Upper lobe of right lung (tissue), 1 donor: ENCODE measurements at regions not wholly inside any gene's neighbourhood (a gene's known extent, or its start where the extent isn't known, plus 50 kb on each side); places are given as distances from the start of the nearest gene placed in this dataset.

Experiments
- ATAC-seq: fragments of 200-7000 bp; cut with Tn5 transposase; one replicate; pipeline ENCODE4 v1.9.1; 2020; ENCODE audit warnings: mild to moderate bottlenecking, moderate library complexity
- DNase-seq: peaks from one replicate; pipeline ENCODE4 v3.0.0-alpha.2; 2020
- H3K27ac ChIP-seq: fragments of 200-600 bp; one replicate; pipeline ENCODE4 v1.8.0; 2022
- H3K27me3 ChIP-seq: fragments of 200-600 bp; one replicate; pipeline ENCODE4 v1.8.0; 2022; ENCODE audit warnings: mild to moderate bottlenecking
- H3K36me3 ChIP-seq: fragments of 200-600 bp; one replicate; pipeline ENCODE4 v1.8.0; 2022
- H3K4me1 ChIP-seq: fragments of 200-600 bp; one replicate; pipeline ENCODE4 v1.8.0; 2022
- H3K4me3 ChIP-seq: fragments of 200-600 bp; one replicate; pipeline ENCODE4 v1.8.0; 2022; ENCODE audit warnings: mild to moderate bottlenecking
- H3K9me3 ChIP-seq: fragments of 200-600 bp; one replicate; pipeline ENCODE4 v1.8.0; 2022
- CTCF ChIP-seq: fragments of 200-600 bp; IDR thresholded peaks from one replicate; pipeline ENCODE4 v1.8.0; 2022; ENCODE audit warnings: antibody characterized with exemption
- intact Hi-C: fragments of 100-400 bp; cut with DNase I; formaldehyde crosslinking; loops from one replicate; pipeline ENCODE4 v1.11.0; 2022
- donor health status: DM: no; HTN: yes; CAD: no; lungs with severe emphysema.

DNA sequence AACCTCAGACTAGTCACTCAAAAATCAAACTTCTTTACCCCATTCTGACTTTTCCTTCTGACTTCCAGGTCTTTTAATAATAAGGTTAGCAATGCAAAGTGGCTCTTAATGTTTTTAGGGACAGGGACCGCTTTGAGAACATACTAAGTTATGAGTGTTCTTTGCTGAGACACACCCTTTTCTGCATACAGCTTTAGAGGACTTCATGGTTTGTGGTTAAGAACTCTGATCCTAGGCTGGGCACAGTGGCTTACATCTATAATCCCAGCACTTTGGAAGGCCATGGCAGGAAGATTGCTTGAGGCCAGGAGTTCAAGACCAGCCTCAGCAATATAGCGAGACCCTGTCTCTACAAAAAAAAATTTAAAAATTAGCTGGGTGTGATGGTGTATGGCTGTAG is 85.8 kb upstream of the CACNA2D3 start:
- TF ChIP-seq CTCF = no peak
- Histone ChIP-seq H3K9me3 (no peaks in the 10 kb centered on the region), H3K4me1 (no peaks in the 10 kb centered on the region), H3K27me3 (no peaks in the 10 kb centered on the region), H3K36me3 (no peaks in the 10 kb centered on the region), H3K4me3 (no peak overlapping the region), H3K27ac (no peak overlapping the region)
- DNase-seq (no peak), ATAC-seq (no peak)
- intact Hi-C loops = no loop called here

- DNase-seq = no peak
- ATAC-seq = no peak
- Histone ChIP-seq H3K27ac (no peak overlapping the region), H3K4me1 (no peaks in the 10 kb centered on the region), H3K4me3 (no peak overlapping the region), H3K9me3 (no peaks in the 10 kb centered on the region), H3K27me3 (no peaks in the 10 kb centered on the region), H3K36me3 (no peaks in the 10 kb centered on the region)
- TF ChIP-seq CTCF = no peak
- intact Hi-C loops = no loop called here
Observed at GRCh38 chr3:54034971-54035370, 87.4 kb upstream of the CACNA2D3 start.

DNA sequence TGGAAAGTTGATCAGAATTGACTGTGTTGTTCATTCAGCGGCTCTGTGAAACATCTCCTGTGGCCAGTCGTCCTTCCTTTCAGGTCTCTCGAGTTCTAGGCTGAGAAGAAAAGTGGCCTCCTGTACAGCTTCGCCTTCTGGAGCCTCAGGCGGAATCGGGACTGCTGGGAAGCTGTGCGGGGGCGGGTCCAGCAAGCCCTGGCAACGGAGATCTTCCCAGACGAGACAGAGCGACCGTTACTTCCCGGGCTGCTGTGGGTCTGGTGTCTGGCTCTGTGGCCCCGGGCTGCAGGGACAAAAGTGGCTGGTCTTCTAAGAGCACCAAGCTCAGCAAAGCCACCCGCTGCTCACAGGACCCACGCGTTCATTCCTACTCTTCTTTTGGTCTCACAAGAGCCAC is 88.6 kb upstream of the CACNA2D3 start:
- intact Hi-C loops = no loop called here
- no peak for TF ChIP-seq CTCF
- Histone ChIP-seq H3K27me3 (no peaks in the 10 kb centered on the region), H3K9me3 (no peaks in the 10 kb centered on the region), H3K27ac (no peak overlapping the region), H3K4me1 (no peaks in the 10 kb centered on the region), H3K4me3 (no peak overlapping the region), H3K36me3 (no peaks in the 10 kb centered on the region)
- no peak for DNase-seq
- ATAC-seq = no peak

DNA sequence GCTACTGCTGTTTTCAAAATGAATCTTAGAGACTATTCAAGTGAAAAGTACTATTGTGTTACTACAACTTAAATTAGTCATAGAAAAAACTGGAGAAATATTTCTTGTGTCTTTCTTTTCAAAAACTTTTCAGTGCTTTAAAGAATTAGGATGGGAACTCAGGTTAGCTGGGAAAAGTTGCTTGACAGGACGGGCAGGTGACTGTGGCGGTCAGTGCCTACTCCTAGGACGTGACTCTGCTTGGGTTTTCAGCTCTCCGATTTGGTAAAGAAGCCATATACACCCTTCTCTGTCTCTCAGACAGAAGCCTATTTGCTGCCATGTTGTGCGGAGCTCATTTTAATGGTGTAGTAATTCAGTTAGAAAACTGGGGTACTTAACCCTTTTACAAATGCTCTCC is 89.8 kb upstream of the CACNA2D3 start:
- intact Hi-C loops = no loop called here

GRCh38 chr3:54028372-54028771 is 94.0 kb upstream of the CACNA2D3 start:
- ATAC-seq (peak; percentile 55), DNase-seq (no peak)
- intact Hi-C loops = no loop called here
- Histone ChIP-seq H3K4me3 (no peak overlapping the region), H3K27ac (no peak overlapping the region), H3K4me1 (no peaks in the 10 kb centered on the region), H3K27me3 (no peaks in the 10 kb centered on the region), H3K9me3 (no peaks in the 10 kb centered on the region), H3K36me3 (no peaks in the 10 kb centered on the region)
- TF ChIP-seq CTCF = no peak

More for the DNA sequence above, 89.8 kb upstream of the CACNA2D3 start:
- Histone ChIP-seq H3K4me3 (no peak overlapping the region), H3K27ac (no peak overlapping the region), H3K36me3 (no peaks in the 10 kb centered on the region), H3K9me3 (no peaks in the 10 kb centered on the region), H3K4me1 (no peaks in the 10 kb centered on the region), H3K27me3 (no peaks in the 10 kb centered on the region)
- ATAC-seq (no peak), DNase-seq (no peak)
- no peak for TF ChIP-seq CTCF

GRCh38 chr3:54026543-54026942 is 95.8 kb upstream of the CACNA2D3 start:
- no peak for TF ChIP-seq CTCF
- no peaks in the 10 kb centered on the region for H3K36me3 ChIP-seq
- ATAC-seq (no peak), DNase-seq (no peak)
- H3K4me1 ChIP-seq = no peaks in the 10 kb centered on the region
- intact Hi-C loops = no loop called here
- no peaks in the 10 kb centered on the region for H3K27me3 ChIP-seq
- no peak overlapping the region for H3K4me3 ChIP-seq
- H3K27ac ChIP-seq = no peak overlapping the region
- H3K9me3 ChIP-seq = no peaks in the 10 kb centered on the region
